Ecto neural progenitor cell (in vitro differentiated cells): ENCODE measurements at regions not wholly inside any gene's neighbourhood (a gene's known extent, or its start where the extent isn't known, plus 50 kb on each side); places are given as distances from the start of the nearest gene placed in this dataset.

ENCODE experiments used
- DNase-seq: peaks from one replicate; pipeline ENCODE4 v3.0.0-alpha.2; 2018; ENCODE audit warnings: low spot score

- DNase-seq, result no peak
Observed at GRCh38 chr12:29957835-29958234, 174.1 kb upstream of the TMTC1 start.

- no peak for DNase-seq
Observed at GRCh38 chr12:29945904-29946303, 162.2 kb upstream of the TMTC1 start.

- no peak for DNase-seq
Observed at GRCh38 chr12:29944269-29945000, 160.7 kb upstream of the TMTC1 start.

- DNase-seq, result no peak
Observed at GRCh38 chr12:29943683-29944082, 159.9 kb upstream of the TMTC1 start.

GRCh38 chr12:29940811-29941210, 157.1 kb upstream of the TMTC1 start:
- DNase-seq, result no peak

GRCh38 chr12:29930503-29930902, 146.8 kb upstream of the TMTC1 start:
- no peak for DNase-seq

GRCh38 chr12:29929295-29929694, 145.6 kb upstream of the TMTC1 start:
- no peak for DNase-seq

- no peak for DNase-seq
Observed at GRCh38 chr12:29921307-29921706, 137.6 kb upstream of the TMTC1 start.

GRCh38 chr12:29908157-29908556, 124.4 kb upstream of the TMTC1 start:
- DNase-seq, result no peak

GRCh38 chr12:29907461-29907860, 123.7 kb upstream of the TMTC1 start:
- DNase-seq, result no peak

- no peak for DNase-seq
Observed at GRCh38 chr12:29902043-29902442, 118.3 kb upstream of the TMTC1 start.

GRCh38 chr12:29901585-29901984, 117.8 kb upstream of the TMTC1 start:
- DNase-seq, result no peak

- DNase-seq, result no peak
Observed at GRCh38 chr12:29899212-29899931, 115.6 kb upstream of the TMTC1 start.

GRCh38 chr12:29895966-29896365, 112.2 kb upstream of the TMTC1 start:
- DNase-seq, result no peak

- DNase-seq, result no peak
Observed at GRCh38 chr12:29893002-29893401, 109.3 kb upstream of the TMTC1 start.

- DNase-seq, result no peak
Observed at GRCh38 chr12:29891792-29892191, 108.0 kb upstream of the TMTC1 start.

- DNase-seq, result peak; percentile 76
Observed at GRCh38 chr12:29889737-29890136, 106.0 kb upstream of the TMTC1 start.

- DNase-seq, result no peak
Observed at GRCh38 chr12:29888777-29889176, 105.0 kb upstream of the TMTC1 start.

- peak; percentile 54 for DNase-seq
Observed at GRCh38 chr12:29884957-29885356, 101.2 kb upstream of the TMTC1 start.

GRCh38 chr12:29883941-29884554, 100.3 kb upstream of the TMTC1 start:
- DNase-seq, result no peak

- DNase-seq, result no peak
Observed at GRCh38 chr12:29883525-29883924, 99.8 kb upstream of the TMTC1 start.

GRCh38 chr12:29882846-29883245, 99.1 kb upstream of the TMTC1 start:
- no peak for DNase-seq

- DNase-seq, result no peak
Observed at GRCh38 chr12:29880987-29881386, 97.2 kb upstream of the TMTC1 start.
